Stimulated activated CD4-positive, alpha-beta T cell treated with anti-CD3 and anti-CD28 coated beads, TNF-alpha, amount 100 ng/mL, for 4 hours (primary cell): ENCODE measurements at regions not wholly inside any gene's neighbourhood (a gene's known extent, or its start where the extent isn't known, plus 50 kb on each side); places are given as distances from the start of the nearest gene placed in this dataset.
"Not testable (repeated sequence)": the region's sequence is repeated elsewhere in the genome, so short reads cannot be mapped to it uniquely, and the experiment has no call there.

ENCODE experiments used
- DNase-seq, 3 experiments: peaks; one replicate each; pipeline ENCODE4 v3.0.0-alpha.2; 2020; ENCODE audit warnings: low read depth in 3 of 3

- DNase-seq, result peak; percentile 35 to 77 (median 64)
These were observed 306.5 kb downstream of the RPLP1 start for GRCh38 chr15:69758810-69759790.

GRCh38 chr15:69760258-69760845 is 307.7 kb downstream of the RPLP1 start:
- DNase-seq, result no peak

GRCh38 chr15:69760890-69761568 is 308.4 kb downstream of the RPLP1 start:
- DNase-seq, result peak; percentile 46 to 74 (median 60)

GRCh38 chr15:69762373-69763148 is 309.9 kb downstream of the RPLP1 start:
- DNase-seq, result no peak

GRCh38 chr15:69763831-69764230 is 311.2 kb downstream of the RPLP1 start:
- DNase-seq, result no peak

GRCh38 chr15:69766156-69766555 is 313.5 kb downstream of the RPLP1 start:
- DNase-seq, result no peak

- no peak for DNase-seq
These were observed 314.6 kb downstream of the RPLP1 start for GRCh38 chr15:69767191-69767590.

- not testable (repeated sequence) for DNase-seq
These were observed 316.7 kb downstream of the RPLP1 start for GRCh38 chr15:69769336-69769735.

GRCh38 chr15:69774258-69774657 is 321.6 kb downstream of the RPLP1 start:
- not testable (repeated sequence) for DNase-seq

GRCh38 chr15:69774711-69775110 is 322.1 kb downstream of the RPLP1 start:
- DNase-seq, result not testable (repeated sequence)

GRCh38 chr15:69777356-69777755 is 320.4 kb downstream of the TLE3 start:
- no peak for DNase-seq

- no peak for DNase-seq
These were observed 317.3 kb downstream of the TLE3 start for GRCh38 chr15:69780374-69780773.

- DNase-seq, result no peak
These were observed 316.7 kb downstream of the TLE3 start for GRCh38 chr15:69780981-69781380.

GRCh38 chr15:69781411-69782125 is 316.1 kb downstream of the TLE3 start:
- DNase-seq, result no peak

GRCh38 chr15:69782139-69782658 is 315.5 kb downstream of the TLE3 start:
- no peak for DNase-seq

GRCh38 chr15:69782809-69783208 is 314.9 kb downstream of the TLE3 start:
- DNase-seq, result no peak

- no peak for DNase-seq
These were observed 314.5 kb downstream of the TLE3 start for GRCh38 chr15:69783211-69783610.

- no peak for DNase-seq
These were observed 312.7 kb downstream of the TLE3 start for GRCh38 chr15:69784798-69785566.

- no peak for DNase-seq
These were observed 311.5 kb downstream of the TLE3 start for GRCh38 chr15:69786136-69786701.

- no peak for DNase-seq
These were observed 309.9 kb downstream of the TLE3 start for GRCh38 chr15:69787791-69788190.
